ENCODE measurements at regions not wholly inside any gene's neighbourhood (a gene's known extent, or its start where the extent isn't known, plus 50 kb on each side); places are given as distances from the start of the nearest gene placed in this dataset.

DNA sequence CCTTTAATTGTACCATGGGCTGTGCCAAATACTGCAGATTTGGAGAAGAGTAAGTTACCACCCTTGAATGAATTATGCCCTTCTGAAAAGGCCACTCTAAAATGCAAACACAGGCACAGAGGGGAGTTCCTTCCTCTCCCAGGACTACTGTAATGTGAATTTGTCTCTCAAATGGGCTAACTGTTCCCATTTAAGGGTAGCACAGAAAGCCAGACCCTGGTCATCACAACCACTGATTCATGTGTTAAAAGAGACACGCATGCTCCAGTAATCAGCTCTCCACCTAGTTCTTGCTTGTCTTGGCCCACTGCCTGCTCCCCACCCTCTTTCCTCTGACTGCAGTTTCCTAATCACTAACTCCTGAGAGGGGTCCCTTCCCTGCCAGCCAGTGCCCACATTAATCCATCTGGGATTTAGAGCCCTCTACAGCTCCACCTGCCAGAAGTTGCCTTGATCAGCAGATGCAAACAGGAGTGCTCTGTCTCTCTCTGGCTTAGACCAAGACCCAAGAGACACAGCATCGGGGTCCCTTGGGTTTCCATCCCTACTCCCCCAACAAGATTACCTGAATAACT is 382.4 kb downstream of the TMEM167A start:
- TF ChIP-seq, protein P1, sequence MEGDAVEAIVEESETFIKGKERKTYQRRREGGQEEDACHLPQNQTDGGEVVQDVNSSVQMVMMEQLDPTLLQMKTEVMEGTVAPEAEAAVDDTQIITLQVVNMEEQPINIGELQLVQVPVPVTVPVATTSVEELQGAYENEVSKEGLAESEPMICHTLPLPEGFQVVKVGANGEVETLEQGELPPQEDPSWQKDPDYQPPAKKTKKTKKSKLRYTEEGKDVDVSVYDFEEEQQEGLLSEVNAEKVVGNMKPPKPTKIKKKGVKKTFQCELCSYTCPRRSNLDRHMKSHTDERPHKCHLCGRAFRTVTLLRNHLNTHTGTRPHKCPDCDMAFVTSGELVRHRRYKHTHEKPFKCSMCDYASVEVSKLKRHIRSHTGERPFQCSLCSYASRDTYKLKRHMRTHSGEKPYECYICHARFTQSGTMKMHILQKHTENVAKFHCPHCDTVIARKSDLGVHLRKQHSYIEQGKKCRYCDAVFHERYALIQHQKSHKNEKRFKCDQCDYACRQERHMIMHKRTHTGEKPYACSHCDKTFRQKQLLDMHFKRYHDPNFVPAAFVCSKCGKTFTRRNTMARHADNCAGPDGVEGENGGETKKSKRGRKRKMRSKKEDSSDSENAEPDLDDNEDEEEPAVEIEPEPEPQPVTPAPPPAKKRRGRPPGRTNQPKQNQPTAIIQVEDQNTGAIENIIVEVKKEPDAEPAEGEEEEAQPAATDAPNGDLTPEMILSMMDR (IDR thresholded peaks at IDR 0.05; ENCODE audit: low read depth, low read length): no peak
- no peaks in the 10 kb centered on the region for H3K27me3 ChIP-seq (ENCODE audit: insufficient read depth, low read depth, severe bottlenecking)
- DNase-seq: no peak

DNA sequence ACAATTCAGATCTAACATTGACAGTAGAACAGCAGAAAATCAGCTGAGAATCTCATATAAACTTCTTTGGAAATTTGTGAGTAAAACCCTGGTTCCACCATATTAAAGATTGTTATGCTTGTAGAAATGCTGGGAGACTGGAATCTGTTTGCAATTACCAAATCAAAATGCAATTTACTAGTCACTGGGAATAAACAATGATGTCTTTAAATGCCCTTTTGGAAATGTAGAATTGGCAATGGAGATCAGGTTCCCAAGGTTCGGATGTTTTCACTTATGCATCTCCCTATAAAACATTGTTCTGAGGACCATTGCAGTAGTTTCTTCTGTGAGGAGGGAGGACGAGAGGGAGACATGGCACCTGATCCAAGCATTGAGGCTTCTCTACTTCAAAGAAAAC is 384.4 kb downstream of the TMEM167A start:
- no peak overlapping the region for H3K4me3 ChIP-seq (ENCODE audit: low read depth, low read length)
- no peak overlapping the region for H3K27ac ChIP-seq
- H3K27me3 ChIP-seq (ENCODE audit: insufficient read depth, low read depth, severe bottlenecking): no peaks in the 10 kb centered on the region
- TF ChIP-seq, protein P1 (IDR thresholded peaks at IDR 0.05; ENCODE audit: low read depth, low read length): no peak
- no peak for DNase-seq
- no peaks in the 10 kb centered on the region for H3K9me3 ChIP-seq (ENCODE audit: severe bottlenecking)
- H3K36me3 ChIP-seq: no peaks in the 10 kb centered on the region

More for the DNA sequence above, 382.4 kb downstream of the TMEM167A start:
- no peak overlapping the region for H3K4me3 ChIP-seq (ENCODE audit: low read depth, low read length)
- no peak overlapping the region for H3K27ac ChIP-seq
- no peaks in the 10 kb centered on the region for H3K9me3 ChIP-seq (ENCODE audit: severe bottlenecking)
- no peaks in the 10 kb centered on the region for H3K36me3 ChIP-seq

DNA sequence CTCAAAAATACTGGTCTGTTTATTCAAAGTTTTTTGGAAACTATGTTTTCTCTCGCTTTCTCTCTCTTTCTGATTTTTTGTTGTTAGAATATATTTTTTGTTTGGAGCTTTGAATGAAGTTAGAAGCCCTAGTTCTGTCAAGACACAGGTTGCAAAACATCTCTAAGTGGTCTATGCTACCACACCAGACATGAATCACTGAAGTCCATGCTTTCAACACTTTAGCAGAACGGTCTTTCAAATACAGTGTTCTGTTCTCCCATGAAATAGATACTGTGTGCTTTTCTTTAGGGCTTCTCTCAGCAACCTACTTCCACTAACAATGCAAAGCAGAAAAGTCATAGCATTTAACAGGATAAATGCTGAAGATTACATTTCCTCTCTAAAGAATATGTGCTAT is 392.5 kb downstream of the TMEM167A start:
- H3K27me3 ChIP-seq (ENCODE audit: insufficient read depth, low read depth, severe bottlenecking): no peaks in the 10 kb centered on the region
- H3K4me3 ChIP-seq (ENCODE audit: low read depth, low read length): no peak overlapping the region
- H3K36me3 ChIP-seq: no peaks in the 10 kb centered on the region
- H3K27ac ChIP-seq: no peak overlapping the region
- TF ChIP-seq, protein P1 (IDR thresholded peaks at IDR 0.05; ENCODE audit: low read depth, low read length): no peak
- no peaks in the 10 kb centered on the region for H3K9me3 ChIP-seq (ENCODE audit: severe bottlenecking)
- DNase-seq: no peak

DNA sequence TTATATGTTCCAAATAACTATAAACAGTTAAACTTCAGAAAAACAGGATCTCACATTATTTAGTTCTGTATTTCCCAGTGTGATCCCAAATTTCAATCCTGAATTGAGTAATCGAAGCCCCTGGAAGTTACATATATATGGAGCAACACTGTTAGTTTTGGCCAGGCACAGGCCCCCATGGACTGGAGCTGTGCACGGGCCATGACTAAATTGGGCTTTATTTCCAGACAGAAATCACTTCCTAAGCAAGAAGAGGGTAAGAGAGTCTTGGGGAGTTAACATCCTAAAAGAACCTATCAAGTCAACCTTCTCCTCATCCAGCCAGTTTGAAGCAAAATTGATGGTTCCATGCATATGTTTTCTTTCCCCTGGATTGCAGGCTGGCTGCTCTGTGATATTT is 393.0 kb downstream of the TMEM167A start:
- Histone ChIP-seq H3K9me3 (ENCODE audit: severe bottlenecking) (no peaks in the 10 kb centered on the region), H3K27ac (no peak overlapping the region), H3K27me3 (ENCODE audit: insufficient read depth, low read depth, severe bottlenecking) (no peaks in the 10 kb centered on the region), H3K4me3 (ENCODE audit: low read depth, low read length) (no peak overlapping the region), H3K36me3 (no peaks in the 10 kb centered on the region)
- TF ChIP-seq, protein P1 (IDR thresholded peaks at IDR 0.05; ENCODE audit: low read depth, low read length): no peak
- DNase-seq: no peak

DNA sequence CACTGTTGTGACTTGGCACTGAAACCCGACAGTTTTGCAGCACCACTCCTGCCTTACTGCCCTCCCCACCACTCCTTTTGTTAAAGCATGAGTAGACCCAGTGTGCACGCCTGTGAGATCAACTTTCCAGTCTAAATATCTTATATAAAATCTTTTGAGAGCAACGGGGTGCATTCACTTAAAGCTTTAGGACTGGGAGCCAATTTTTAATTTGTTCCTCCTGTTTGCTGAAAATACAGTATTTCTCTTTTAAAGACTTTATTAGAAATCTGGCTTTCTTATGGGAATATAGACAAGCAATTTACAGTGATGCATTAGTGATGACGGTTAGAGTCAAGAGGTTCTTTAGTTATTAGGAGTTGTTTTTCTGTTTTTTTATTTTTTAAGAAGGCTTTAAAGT is 397.5 kb downstream of the TMEM167A start:
- TF ChIP-seq, protein P1 (IDR thresholded peaks at IDR 0.05; ENCODE audit: low read depth, low read length): no peak

DNA sequence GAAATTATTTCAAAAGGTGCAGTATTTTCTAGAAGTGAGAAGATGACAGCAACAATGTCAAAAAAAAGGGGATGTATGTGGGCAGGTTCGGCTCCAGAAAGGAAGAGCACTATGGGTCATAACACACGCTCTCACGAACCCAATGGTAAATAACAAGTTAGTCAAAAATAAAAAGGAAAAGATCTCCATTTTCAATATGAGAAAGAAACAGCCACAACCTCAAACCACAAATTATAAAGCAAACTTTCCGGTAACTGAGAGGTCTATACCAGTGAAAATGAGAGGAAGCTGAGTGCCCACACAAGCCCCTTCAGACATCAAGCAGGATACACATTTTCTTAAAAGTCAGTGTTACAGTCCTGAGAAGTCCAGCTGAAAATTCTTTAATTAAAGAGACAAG is 398.5 kb upstream of the RPS23 start:
- Histone ChIP-seq H3K36me3 (no peaks in the 10 kb centered on the region), H3K9me3 (ENCODE audit: severe bottlenecking) (no peaks in the 10 kb centered on the region), H3K27me3 (ENCODE audit: insufficient read depth, low read depth, severe bottlenecking) (no peaks in the 10 kb centered on the region), H3K4me3 (ENCODE audit: low read depth, low read length) (no peak overlapping the region), H3K27ac (no peak overlapping the region)
- TF ChIP-seq, protein P1 (IDR thresholded peaks at IDR 0.05; ENCODE audit: low read depth, low read length): no peak
- DNase-seq: no peak

More for the DNA sequence above, 397.5 kb downstream of the TMEM167A start:
- Histone ChIP-seq H3K27ac (no peak overlapping the region), H3K36me3 (no peaks in the 10 kb centered on the region), H3K4me3 (ENCODE audit: low read depth, low read length) (no peak overlapping the region), H3K9me3 (ENCODE audit: severe bottlenecking) (no peaks in the 10 kb centered on the region), H3K27me3 (ENCODE audit: insufficient read depth, low read depth, severe bottlenecking) (no peaks in the 10 kb centered on the region)
- no peak for DNase-seq

Measured in WERI-Rb-1 (cell line).